ENCODE measurements at regions not wholly inside any gene's neighbourhood (a gene's known extent, or its start where the extent isn't known, plus 50 kb on each side); places are given as distances from the start of the nearest gene placed in this dataset.

DNA sequence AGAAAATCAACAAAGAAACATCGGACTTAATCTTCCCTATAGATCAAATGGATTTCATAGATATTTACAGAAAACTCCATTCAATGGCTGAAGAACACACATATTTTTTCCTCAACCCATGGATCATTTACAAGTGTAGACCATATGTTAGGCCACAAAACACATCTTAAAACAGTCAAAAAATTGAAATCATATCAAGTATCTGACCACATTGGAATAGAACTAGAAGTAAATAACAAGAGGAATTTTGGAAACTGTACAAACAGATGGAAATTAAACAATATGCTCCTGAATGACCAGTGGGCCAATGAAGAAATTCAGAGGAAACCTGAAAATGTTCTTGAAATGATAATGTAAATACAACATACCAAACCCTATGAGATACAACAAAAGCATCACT, 323.1 kb upstream of the GPR149 start:
- no peak for DNase-seq

DNA sequence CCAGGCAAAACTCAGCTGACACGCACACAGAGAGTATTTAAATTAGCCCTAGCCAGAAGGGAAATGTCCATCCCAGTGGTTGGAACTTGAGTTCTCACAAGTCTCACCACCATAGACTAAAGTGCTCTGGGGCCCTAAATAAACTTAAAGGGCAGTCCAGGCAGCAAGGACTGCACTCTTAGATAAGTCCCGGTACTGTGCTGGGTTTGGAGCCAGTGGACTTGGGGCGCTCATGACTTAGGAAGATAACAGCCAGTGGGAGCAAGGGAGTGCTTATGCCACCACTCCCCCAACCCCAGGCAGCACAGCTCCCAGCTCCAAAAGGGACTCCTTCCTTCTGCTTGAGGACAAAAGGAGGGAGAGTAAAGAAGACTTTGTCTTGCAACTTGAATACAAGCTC, 319.5 kb upstream of the GPR149 start:
- no peak for DNase-seq

- DNase-seq = no peak
Measured at GRCh38 chr3:154745929-154746328, 315.9 kb upstream of the GPR149 start.

- DNase-seq = no peak
Measured at GRCh38 chr3:154745122-154745521, 315.1 kb upstream of the GPR149 start.

- no peak for DNase-seq
Measured at GRCh38 chr3:154743418-154743817, 313.4 kb upstream of the GPR149 start.

GRCh38 chr3:154734468-154734867, 304.5 kb upstream of the GPR149 start:
- DNase-seq = no peak

DNA sequence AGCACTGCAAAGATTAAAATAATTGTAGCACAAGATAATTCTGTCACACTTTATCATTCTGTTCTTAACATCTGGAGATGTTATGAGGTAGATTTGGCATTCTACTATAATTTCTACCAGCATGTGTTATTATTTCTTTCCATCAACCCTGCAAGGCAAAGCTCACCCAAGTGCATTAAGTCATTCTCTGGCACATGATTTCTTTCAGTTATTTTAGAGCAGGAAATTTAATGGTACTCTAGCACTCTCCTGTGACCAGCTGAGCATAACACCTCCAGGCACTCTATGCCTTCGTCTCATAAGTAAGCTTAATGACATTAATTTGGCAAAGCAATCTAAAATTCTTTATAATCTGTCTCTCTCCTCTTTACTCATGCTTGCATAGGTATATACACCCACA, 300.2 kb upstream of the GPR149 start:
- DNase-seq = no peak

DNA sequence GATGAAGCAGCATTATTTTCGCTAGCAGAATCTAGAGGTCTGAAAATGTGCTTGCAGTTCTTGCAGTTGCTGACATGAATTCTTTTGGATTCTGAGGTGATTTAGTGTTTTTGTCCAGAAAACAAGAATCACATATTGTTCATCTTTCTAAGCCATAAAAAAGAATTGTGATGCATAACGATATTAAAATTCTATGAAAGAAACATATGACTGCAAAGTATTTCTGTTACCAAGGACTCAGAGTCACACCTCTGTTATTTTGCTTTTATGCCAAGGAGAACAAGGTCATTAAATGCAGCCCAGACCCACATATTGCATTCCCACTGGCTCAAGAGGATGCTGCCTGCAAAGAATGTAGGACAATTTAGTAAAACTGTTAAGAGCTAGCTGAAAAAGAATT, 299.8 kb upstream of the GPR149 start:
- DNase-seq = no peak

DNA sequence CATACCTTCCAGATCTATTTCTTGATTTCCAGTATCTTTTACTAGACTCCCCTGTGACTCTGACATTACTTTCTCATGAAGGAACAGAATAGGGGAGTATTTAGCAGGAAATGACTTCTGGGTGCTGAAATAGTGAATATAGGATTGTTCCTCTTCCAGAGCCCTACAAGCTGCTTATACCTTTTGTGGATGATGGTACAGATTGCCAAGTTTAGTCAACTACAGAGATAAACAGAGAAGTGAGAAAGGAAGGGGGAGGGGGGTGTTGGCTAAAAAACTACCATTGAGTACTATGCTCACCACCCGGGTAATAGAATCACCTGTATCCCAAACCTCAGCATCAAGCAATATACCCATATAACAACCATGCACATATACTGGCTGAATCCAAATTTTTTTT, 298.3 kb upstream of the GPR149 start:
- no peak for DNase-seq

- no peak for DNase-seq
Measured at GRCh38 chr3:154720921-154721320, 290.9 kb upstream of the GPR149 start.

GRCh38 chr3:154718053-154718452, 288.1 kb upstream of the GPR149 start:
- no peak for DNase-seq

GRCh38 chr3:154716170-154716569, 286.2 kb upstream of the GPR149 start:
- no peak for DNase-seq

- DNase-seq = no peak
Measured at GRCh38 chr3:154708554-154708953, 278.6 kb upstream of the GPR149 start.

DNA sequence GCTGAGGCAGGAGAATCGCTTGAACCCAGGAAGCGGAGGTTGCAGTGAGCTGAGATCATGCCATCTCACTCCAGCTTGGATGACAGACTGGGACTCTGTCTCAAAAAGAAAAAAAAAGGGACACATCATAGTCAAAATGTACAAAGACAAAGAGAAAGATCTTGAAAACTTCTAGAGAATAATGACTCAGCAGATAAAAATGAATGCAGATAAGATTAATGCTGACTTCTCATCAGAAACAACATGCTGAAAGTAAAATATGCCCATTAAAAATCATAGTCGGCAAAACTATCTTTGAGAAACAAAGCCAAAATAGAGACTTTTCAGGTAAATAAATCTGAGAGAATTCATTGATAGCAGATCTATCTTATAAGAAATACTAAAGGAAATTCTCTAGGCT, 271.1 kb upstream of the GPR149 start:
- DNase-seq = no peak

- no peak for DNase-seq
Measured at GRCh38 chr3:154690413-154690812, 260.4 kb upstream of the GPR149 start.

DNA sequence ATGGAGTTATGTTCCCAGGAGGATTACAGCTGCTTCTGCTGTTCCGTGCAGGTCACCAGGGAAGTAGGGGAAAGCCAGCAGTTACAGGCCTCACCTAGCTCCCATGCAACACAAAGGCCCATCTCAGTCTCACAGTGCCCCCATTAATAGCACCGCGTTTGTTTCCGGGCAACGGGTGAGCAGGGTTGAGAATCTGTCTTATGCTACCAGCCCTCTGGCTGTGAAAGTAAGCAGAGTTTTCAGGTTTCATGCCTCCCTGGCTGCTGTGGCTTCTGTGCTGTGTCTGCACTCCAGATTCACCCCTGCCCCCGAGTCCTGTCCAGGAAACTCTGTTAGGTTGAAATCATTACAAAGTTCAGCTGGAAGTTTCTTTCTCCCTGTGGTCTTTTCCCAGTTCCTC, 254.4 kb upstream of the GPR149 start:
- no peak for DNase-seq

- no peak for DNase-seq
Measured at GRCh38 chr3:154684021-154684420, 254.0 kb upstream of the GPR149 start.

DNA sequence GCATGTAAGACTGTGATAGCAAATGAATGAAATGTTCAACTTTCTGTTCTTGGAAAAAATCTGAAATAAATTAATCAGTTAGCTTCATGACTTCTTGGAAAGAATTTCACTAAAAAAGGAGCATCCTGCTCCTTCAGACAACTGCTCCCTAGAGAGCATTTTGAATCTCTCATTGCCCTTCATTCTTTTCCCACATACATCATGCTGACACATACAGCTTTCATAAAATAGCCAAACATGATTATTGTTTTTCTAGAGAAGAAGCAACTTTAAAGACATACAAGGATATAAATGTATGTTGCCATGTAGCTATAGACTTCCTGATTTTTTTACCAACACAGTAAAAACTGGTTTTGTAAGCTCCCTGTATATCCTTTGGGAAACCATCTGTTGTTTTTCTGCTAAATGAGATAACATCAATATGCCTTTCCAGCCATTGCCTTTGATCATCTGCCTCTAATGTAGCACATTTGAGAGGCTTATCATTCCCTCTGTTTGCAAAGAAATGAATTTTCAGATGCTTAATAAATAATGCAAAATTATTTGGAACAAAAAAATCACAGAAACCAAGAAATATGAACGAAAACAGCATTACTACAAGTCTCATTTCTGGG, 248.2 kb upstream of the GPR149 start:
- no peak for DNase-seq

DNA sequence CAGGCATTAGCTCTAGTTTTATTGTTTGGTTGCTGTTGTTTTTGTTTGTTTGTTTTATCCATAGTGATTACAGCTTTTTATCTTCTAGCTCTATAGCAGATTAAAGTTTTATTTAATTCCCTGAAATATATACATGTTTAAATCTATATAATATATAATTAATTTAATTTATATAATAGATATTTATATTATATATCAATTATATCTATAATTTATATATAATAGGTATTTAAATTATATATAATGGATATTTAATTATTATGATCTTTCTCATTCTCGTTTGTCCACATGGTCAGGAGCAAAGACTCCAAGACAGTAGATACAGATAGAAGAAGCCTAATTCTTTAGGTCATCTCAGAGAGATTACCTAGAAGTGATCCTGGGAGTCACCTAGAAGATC, 238.8 kb upstream of the GPR149 start:
- DNase-seq = no peak

DNA sequence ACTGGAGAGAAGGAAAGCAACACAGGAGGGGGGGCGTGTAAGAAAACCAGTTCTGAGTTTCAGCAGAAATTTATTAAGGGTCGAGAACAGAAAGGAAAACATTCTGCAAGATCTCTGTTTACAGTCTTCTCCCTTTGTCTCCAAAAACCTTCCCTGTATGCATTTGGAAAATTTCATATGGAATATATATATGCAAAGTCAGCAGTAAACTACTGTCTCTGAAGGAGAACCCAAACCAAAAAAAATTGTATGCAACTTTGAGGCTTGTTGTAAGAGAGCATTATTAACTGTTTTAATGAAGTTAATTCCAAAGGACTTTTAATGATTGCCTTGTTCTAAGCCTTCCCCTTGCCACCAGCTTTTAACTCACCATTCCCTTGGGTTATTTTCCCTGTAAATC, 238.2 kb upstream of the GPR149 start:
- DNase-seq = no peak

- no peak for DNase-seq
Measured at GRCh38 chr3:154666542-154666941, 236.6 kb upstream of the GPR149 start.

- no peak for DNase-seq
Measured at GRCh38 chr3:154664714-154665113, 234.7 kb upstream of the GPR149 start.

- no peak for DNase-seq
Measured at GRCh38 chr3:154662851-154663250, 232.9 kb upstream of the GPR149 start.

DNA sequence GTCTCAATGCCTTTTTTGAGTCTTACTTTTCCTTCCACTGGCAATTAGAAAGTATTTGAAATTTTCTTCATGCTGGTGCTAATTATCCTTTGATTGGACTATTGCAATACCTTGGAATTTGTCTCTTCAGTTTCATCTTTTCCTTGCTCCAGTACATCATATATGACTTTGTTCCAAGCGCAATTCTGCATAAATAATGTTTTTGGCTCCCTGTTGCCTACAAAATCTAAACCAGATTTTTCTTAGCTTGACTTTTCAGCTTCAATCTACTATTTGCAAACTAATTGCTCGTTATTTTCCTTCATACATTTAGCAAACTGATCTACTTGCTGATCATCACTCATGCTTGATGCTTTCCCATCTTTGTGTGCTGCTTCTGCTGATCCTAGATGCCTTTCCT, 230.8 kb upstream of the GPR149 start:
- no peak for DNase-seq

GRCh38 chr3:154658000-154658399, 228.0 kb upstream of the GPR149 start:
- DNase-seq = no peak

- no peak for DNase-seq
Measured at GRCh38 chr3:154657218-154657617, 227.2 kb upstream of the GPR149 start.
